Gastroesophageal sphincter (tissue), 3 donors: ENCODE measurements at regions not wholly inside any gene's neighbourhood (a gene's known extent, or its start where the extent isn't known, plus 50 kb on each side); places are given as distances from the start of the nearest gene placed in this dataset.

Experiments used
- EP300 ChIP-seq: sonication (generic); formaldehyde crosslinking; IDR thresholded peaks from one replicate; pipeline ENCODE4 v1.6.1; 2017; ENCODE audit warnings: antibody characterized with exemption, mild to moderate bottlenecking
- POLR2A ChIP-seq, 2 donors: fragments of 450-650 bp; IDR thresholded peaks; one replicate each; pipeline ENCODE4 v1.6.1; 2017; ENCODE audit warnings: antibody characterized with exemption in 2 of 2, mild to moderate bottlenecking in 2 of 2, moderate library complexity in 1 of 2
- POLR2AphosphoS5 ChIP-seq: sonication (generic); formaldehyde crosslinking; IDR thresholded peaks from one replicate; pipeline ENCODE4 v1.6.1; 2017; ENCODE audit warnings: antibody characterized with exemption
- TF ChIP-seq, protein P1 (sequence below), 4 experiments: fragments of 200-600 bp in 2 of 4; fragments of 450-650 bp in 2 of 4; sonication (generic) in 1 of 4; IDR thresholded peaks; one replicate each; pipeline ENCODE4 v1.5.1; 2017 to 2019; ENCODE audit warnings: antibody characterized with exemption in 4 of 4, mild to moderate bottlenecking in 2 of 4, moderate library complexity in 2 of 4

DNA sequence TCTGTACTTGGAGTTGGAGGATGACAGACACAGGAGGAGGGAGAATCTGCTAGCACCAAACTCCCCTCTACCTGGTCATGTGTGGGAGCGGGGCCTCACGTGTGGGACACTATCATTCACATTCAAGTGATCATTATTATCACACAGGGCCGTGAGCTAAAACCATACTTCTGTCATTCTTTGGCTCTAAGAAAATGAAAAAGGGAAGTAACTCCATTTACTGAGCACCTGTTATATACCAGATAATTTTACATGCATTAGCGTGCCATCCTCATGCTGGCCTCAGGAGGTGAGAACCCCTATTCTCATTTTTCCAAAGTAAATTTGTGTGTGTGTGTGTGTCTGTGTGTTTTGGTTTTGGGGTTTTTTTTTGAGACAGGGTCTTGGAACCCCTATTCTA lies 150.1 kb downstream of the GLI2 start:
- TF ChIP-seq, protein P1, sequence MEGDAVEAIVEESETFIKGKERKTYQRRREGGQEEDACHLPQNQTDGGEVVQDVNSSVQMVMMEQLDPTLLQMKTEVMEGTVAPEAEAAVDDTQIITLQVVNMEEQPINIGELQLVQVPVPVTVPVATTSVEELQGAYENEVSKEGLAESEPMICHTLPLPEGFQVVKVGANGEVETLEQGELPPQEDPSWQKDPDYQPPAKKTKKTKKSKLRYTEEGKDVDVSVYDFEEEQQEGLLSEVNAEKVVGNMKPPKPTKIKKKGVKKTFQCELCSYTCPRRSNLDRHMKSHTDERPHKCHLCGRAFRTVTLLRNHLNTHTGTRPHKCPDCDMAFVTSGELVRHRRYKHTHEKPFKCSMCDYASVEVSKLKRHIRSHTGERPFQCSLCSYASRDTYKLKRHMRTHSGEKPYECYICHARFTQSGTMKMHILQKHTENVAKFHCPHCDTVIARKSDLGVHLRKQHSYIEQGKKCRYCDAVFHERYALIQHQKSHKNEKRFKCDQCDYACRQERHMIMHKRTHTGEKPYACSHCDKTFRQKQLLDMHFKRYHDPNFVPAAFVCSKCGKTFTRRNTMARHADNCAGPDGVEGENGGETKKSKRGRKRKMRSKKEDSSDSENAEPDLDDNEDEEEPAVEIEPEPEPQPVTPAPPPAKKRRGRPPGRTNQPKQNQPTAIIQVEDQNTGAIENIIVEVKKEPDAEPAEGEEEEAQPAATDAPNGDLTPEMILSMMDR (IDR thresholded peaks at IDR 0.05) = no peak
- no peak for TF ChIP-seq POLR2A (IDR thresholded peaks at IDR 0.05)
- TF ChIP-seq EP300 = no peak
- no peak for TF ChIP-seq POLR2AphosphoS5
